ENCODE measurements at regions not wholly inside any gene's neighbourhood (a gene's known extent, or its start where the extent isn't known, plus 50 kb on each side); places are given as distances from the start of the nearest gene placed in this dataset.

GRCh38 chr2:120502761-120503160 is 156.8 kb downstream of the INHBB start:
- TF ChIP-seq EZH2phosphoT487 (IDR thresholded peaks at IDR 0.05; ENCODE audit: low read depth, severe bottlenecking, unreplicated experiment) (no peak), CTCF (IDR thresholded peaks at IDR 0.05; ENCODE audit: poor library complexity) (no peak), EZH2 (IDR thresholded peaks at IDR 0.05; ENCODE audit: borderline replicate concordance) (no peak)
- Histone ChIP-seq H3K27me3 (no peaks in the 10 kb centered on the region), H3K4me3 (no peak overlapping the region), H3K9me2 (replicated peaks; ENCODE audit: insufficient read depth) (no peaks in the 10 kb centered on the region), H3K4me1 (ENCODE audit: insufficient read depth) (no peaks in the 10 kb centered on the region), H2AFZ (no peak overlapping the region), H3K27ac (no peak overlapping the region), H4K20me1 (ENCODE audit: insufficient read depth, poor library complexity, severe bottlenecking) (no peaks in the 10 kb centered on the region), H3K36me3 (replicated peaks; ENCODE audit: insufficient read depth, low read depth) (no peaks in the 10 kb centered on the region), H3K9me3 (ENCODE audit: low read depth) (no peaks in the 10 kb centered on the region), H3K4me2 (no peak overlapping the region), H3K79me2 (no peaks in the 10 kb centered on the region)
- WGBS (ENCODE audit: low lambda C conversion rate, missing lambda C conversion rate), result 95% methylated on average over 2 of the region's 2 CpGs
- no peak for DNase-seq (ENCODE audit: low spot score)

GRCh38 chr2:120503206-120503792 is 157.4 kb downstream of the INHBB start:
- Histone ChIP-seq H3K27ac (no peak overlapping the region), H3K4me2 (no peak overlapping the region), H3K9me2 (replicated peaks; ENCODE audit: insufficient read depth) (no peaks in the 10 kb centered on the region), H4K20me1 (ENCODE audit: insufficient read depth, poor library complexity, severe bottlenecking) (no peaks in the 10 kb centered on the region), H3K27me3 (no peaks in the 10 kb centered on the region), H3K4me3 (no peak overlapping the region), H2AFZ (no peak overlapping the region), H3K9me3 (ENCODE audit: low read depth) (no peaks in the 10 kb centered on the region), H3K79me2 (no peaks in the 10 kb centered on the region), H3K4me1 (ENCODE audit: insufficient read depth) (no peaks in the 10 kb centered on the region), H3K36me3 (replicated peaks; ENCODE audit: insufficient read depth, low read depth) (no peaks in the 10 kb centered on the region)
- WGBS (ENCODE audit: low lambda C conversion rate, missing lambda C conversion rate), result 89% methylated on average over 17 of the region's 17 CpGs
- DNase-seq (ENCODE audit: low spot score), result no peak
- TF ChIP-seq CTCF (IDR thresholded peaks at IDR 0.05; ENCODE audit: poor library complexity), result no peak
- no peak for TF ChIP-seq EZH2 (IDR thresholded peaks at IDR 0.05; ENCODE audit: borderline replicate concordance)
- no peak for TF ChIP-seq EZH2phosphoT487 (IDR thresholded peaks at IDR 0.05; ENCODE audit: low read depth, severe bottlenecking, unreplicated experiment)

- TF ChIP-seq CTCF (IDR thresholded peaks at IDR 0.05; ENCODE audit: poor library complexity) (no peak), EZH2phosphoT487 (IDR thresholded peaks at IDR 0.05; ENCODE audit: low read depth, severe bottlenecking, unreplicated experiment) (no peak), EZH2 (IDR thresholded peaks at IDR 0.05; ENCODE audit: borderline replicate concordance) (no peak)
- Histone ChIP-seq H2AFZ (no peak overlapping the region), H4K20me1 (ENCODE audit: insufficient read depth, poor library complexity, severe bottlenecking) (no peaks in the 10 kb centered on the region), H3K9me2 (replicated peaks; ENCODE audit: insufficient read depth) (no peaks in the 10 kb centered on the region), H3K4me3 (no peak overlapping the region), H3K4me1 (ENCODE audit: insufficient read depth) (no peaks in the 10 kb centered on the region), H3K79me2 (no peaks in the 10 kb centered on the region), H3K27me3 (no peaks in the 10 kb centered on the region), H3K36me3 (replicated peaks; ENCODE audit: insufficient read depth, low read depth) (no peaks in the 10 kb centered on the region), H3K4me2 (no peak overlapping the region), H3K27ac (no peak overlapping the region), H3K9me3 (ENCODE audit: low read depth) (no peaks in the 10 kb centered on the region)
- 82% methylated on average over 23 of the region's 23 CpGs for WGBS (ENCODE audit: low lambda C conversion rate, missing lambda C conversion rate)
- DNase-seq (ENCODE audit: low spot score), result no peak
These were observed 158.0 kb downstream of the INHBB start for GRCh38 chr2:120503793-120504571.

Measured in hepatocyte (in vitro differentiated cells).